ENCODE measurements at regions not wholly inside any gene's neighbourhood (a gene's known extent, or its start where the extent isn't known, plus 50 kb on each side); places are given as distances from the start of the nearest gene placed in this dataset.

GRCh38 chr6:131414956-131415355, 158.1 kb upstream of the ARG1 start:
- ATAC-seq (no peak), DNase-seq (ENCODE audit: low spot score) (no peak)
- H3K9me3 Mint-ChIP-seq = no peaks in the 10 kb centered on the region
- H3K4me3 ChIP-seq = no peak overlapping the region
- H4K20me1 ChIP-seq (replicated peaks; ENCODE audit: insufficient read depth) = no peaks in the 10 kb centered on the region
- no peak overlapping the region for H3K4me3 Mint-ChIP-seq
- no peak overlapping the region for H3K27ac Mint-ChIP-seq
- no peaks in the 10 kb centered on the region for H3K4me1 ChIP-seq (ENCODE audit: insufficient read depth)
- no peaks in the 10 kb centered on the region for H3K27me3 ChIP-seq (ENCODE audit: insufficient read depth)
- no peak overlapping the region for H3K4me2 ChIP-seq
- TF ChIP-seq JUNB (IDR thresholded peaks at IDR 0.05; ENCODE audit: unreplicated experiment) (no peak), REST (IDR thresholded peaks at IDR 0.05; ENCODE audit: unreplicated experiment) (no peak), CTCF (conservative IDR thresholded peaks at IDR 0.05; ENCODE audit: low read depth in 2 of 2) (no peak), ZNF114 (CRISPR knock-in tag; IDR thresholded peaks at IDR 0.05) (no peak), EZH2 (IDR thresholded peaks at IDR 0.05; ENCODE audit: low read depth, unreplicated experiment) (no peak), ZNF331 (CRISPR knock-in tag; IDR thresholded peaks at IDR 0.05; ENCODE audit: low read depth) (no peak), ZNF462 (CRISPR knock-in tag; IDR thresholded peaks at IDR 0.05) (no peak), EZH2phosphoT487 (IDR thresholded peaks at IDR 0.05; ENCODE audit: unreplicated experiment) (no peak), NANOG (IDR thresholded peaks at IDR 0.05; ENCODE audit: borderline replicate concordance) (no peak), POLR2AphosphoS5 (IDR thresholded peaks at IDR 0.05; ENCODE audit: low read depth) (no peak)
- no peak overlapping the region for H3K27ac ChIP-seq (ENCODE audit: low read depth)
- H3K27me3 Mint-ChIP-seq (ENCODE audit: insufficient read depth, low read depth, poor library complexity) = peaks cover 2% of the 10 kb centered on the region
- no peaks in the 10 kb centered on the region for H3F3A ChIP-seq (replicated peaks; ENCODE audit: low read depth)
- H3K9me2 ChIP-seq (ENCODE audit: insufficient read depth) = peaks cover 12% of the 10 kb centered on the region; the same call in 1 of the 2 replicates
- H3K36me3 Mint-ChIP-seq (ENCODE audit: low read depth) = 0 out of 3 replicates have a peak, but pooled peaks cover 3% of the 10 kb centered on the region
- no peaks in the 10 kb centered on the region for H3K4me1 Mint-ChIP-seq
- no peak overlapping the region; the same call in 1 of the 2 replicates for H2AFZ ChIP-seq
- no peaks in the 10 kb centered on the region for H3K79me2 ChIP-seq (replicated peaks; ENCODE audit: insufficient read depth)
- H3K36me3 ChIP-seq (ENCODE audit: insufficient read depth) = no peaks in the 10 kb centered on the region

Data from GM23338 (cell line).